Raji (cell line): ENCODE measurements at regions not wholly inside any gene's neighbourhood (a gene's known extent, or its start where the extent isn't known, plus 50 kb on each side); places are given as distances from the start of the nearest gene placed in this dataset.

Source experiments
- POLR2A ChIP-seq: IDR thresholded peaks from 2 replicates; pipeline ENCODE4 v1.6.1; 2011; ENCODE audit warnings: low read depth, low read length, control low read depth; ENCODE audit not compliant: insufficient read depth

GRCh38 chr9:129338724-129339430 is 160.8 kb upstream of the IER5L start:
- TF ChIP-seq POLR2A, result no peak

- no peak for TF ChIP-seq POLR2A
Measured at GRCh38 chr9:129337336-129338140, 159.5 kb upstream of the IER5L start.

GRCh38 chr9:129336601-129337331 is 158.7 kb upstream of the IER5L start:
- TF ChIP-seq POLR2A, result no peak

- TF ChIP-seq POLR2A, result no peak
Measured at GRCh38 chr9:129336130-129336528, 158.1 kb upstream of the IER5L start.

- no peak for TF ChIP-seq POLR2A
Measured at GRCh38 chr9:129335464-129336129, 157.5 kb upstream of the IER5L start.

GRCh38 chr9:129334105-129334935 is 156.3 kb upstream of the IER5L start:
- no peak for TF ChIP-seq POLR2A

- TF ChIP-seq POLR2A, result no peak
Measured at GRCh38 chr9:129333617-129334104, 155.6 kb upstream of the IER5L start.

- no peak for TF ChIP-seq POLR2A
Measured at GRCh38 chr9:129332581-129332980, 154.5 kb upstream of the IER5L start.

GRCh38 chr9:129331772-129332500 is 153.9 kb upstream of the IER5L start:
- TF ChIP-seq POLR2A, result no peak

GRCh38 chr9:129331493-129331765 is 153.4 kb upstream of the IER5L start:
- no peak for TF ChIP-seq POLR2A

- no peak for TF ChIP-seq POLR2A
Measured at GRCh38 chr9:129330711-129331492, 152.8 kb upstream of the IER5L start.

- TF ChIP-seq POLR2A, result no peak
Measured at GRCh38 chr9:129328355-129329042, 150.4 kb upstream of the IER5L start.

- TF ChIP-seq POLR2A, result no peak
Measured at GRCh38 chr9:129327552-129328328, 149.7 kb upstream of the IER5L start.
